K562 (cell line): ENCODE measurements at regions not wholly inside any gene's neighbourhood (a gene's known extent, or its start where the extent isn't known, plus 50 kb on each side); places are given as distances from the start of the nearest gene placed in this dataset.

Experiments
- ATAC-seq: fragments of 200-7000 bp; cut with Tn5 transposase; 3 replicates; pipeline ENCODE4 v1.9.1; 2020; ENCODE audit warnings: moderate library complexity
- BruUV-seq: library from RNA; stranded (reverse); fragments of 400-500 nt; replicated peaks from 2 replicates; lab custom pipeline; 2021; lab: Mats Ljungman, UMichigan
- CTCF ChIA-PET: fragments of 300-600 bp; formaldehyde crosslinking; extraction: SDS; loops from one replicate; lab custom pipeline; 2021; ENCODE audit warnings: low intra/inter-chr PET ratio; lab: Yijun Ruan, JAX
- POLR2A ChIA-PET: fragments of 300-600, 350-650 bp; sonication (Branson Sonifier 250); formaldehyde crosslinking; extraction: SDS; loops from one replicate; lab custom pipeline; 2021; ENCODE audit warnings: antibody characterized with exemption, inconsistent platforms; lab: Yijun Ruan, JAX
- DNase-seq, 4 experiments: peaks; one replicate each; pipeline versions ENCODE4 v3.0.0 to v3.0.0-alpha.2; 2011 to 2018; ENCODE audit warnings: low spot score in 3 of 4, mixed read lengths in 3 of 4; ENCODE audit errors: extremely low read depth in 1 of 4
- FAIRE-seq: peaks from 2 replicates; lab custom pipeline; 2011; peaks lifted over from hg19 to GRCh38; lab: Jason Lieb, UNC
- H2AFZ ChIP-seq: 2 replicates; pipeline ENCODE4 v1.6.0; 2011; ENCODE audit warnings: low read depth, low read length, control low read depth, inconsistent platforms
- H3K27ac ChIP-seq: fragments of 200-600 bp; 3 replicates; pipeline ENCODE4 v1.8.0; 2011; ENCODE audit warnings: low read depth, mild to moderate bottlenecking, control low read depth, inconsistent platforms, low read length, moderate library complexity, mixed read lengths; ENCODE audit errors: extremely low read depth
- H3K27me3 ChIP-seq, 2 experiments: fragments of 300-600 bp in 1 of 2; 2 replicates in 1 of 2; 3 replicates in 1 of 2; pipeline versions ENCODE4 v1.6.0 to v1.8.0; 2011; ENCODE audit warnings: inconsistent platforms in 2 of 2, low read length in 2 of 2, mild to moderate bottlenecking in 1 of 2, mixed read lengths in 1 of 2, moderate library complexity in 1 of 2; ENCODE audit not compliant: control insufficient read depth in 2 of 2, insufficient read depth in 2 of 2
- H3K36me3 ChIP-seq: fragments of 300-600 bp; 3 replicates; pipeline ENCODE4 v1.8.0; 2011; ENCODE audit warnings: mild to moderate bottlenecking, low read length, inconsistent platforms; ENCODE audit not compliant: control insufficient read depth, insufficient read depth
- H3K4me1 ChIP-seq, 2 experiments: fragments of 200-600 bp in 1 of 2; replicated peaks in 1 of 2; 2 replicates in 1 of 2; 3 replicates in 1 of 2; pipeline versions ENCODE4 v1.5.1 to v1.8.0; 2011; ENCODE audit warnings: inconsistent platforms in 2 of 2, low read length in 2 of 2, mild to moderate bottlenecking in 1 of 2, mixed read lengths in 1 of 2, moderate library complexity in 1 of 2; ENCODE audit not compliant: control insufficient read depth in 2 of 2, insufficient read depth in 2 of 2
- H3K4me2 ChIP-seq: 2 replicates; pipeline ENCODE4 v1.6.1; 2011; ENCODE audit warnings: low read length, control low read depth, inconsistent platforms, mixed read lengths; ENCODE audit not compliant: insufficient read depth
- H3K4me3 ChIP-seq: fragments of 200-600 bp; sonication (generic), shearing (Covaris generic); 2 replicates; pipeline ENCODE4 v1.5.1; 2016; ENCODE audit warnings: control low read depth, inconsistent platforms
- H3K79me2 ChIP-seq: fragments of 200-600 bp; 3 replicates; pipeline ENCODE4 v1.8.0; 2011; ENCODE audit warnings: low read length, inconsistent platforms; ENCODE audit not compliant: control insufficient read depth, insufficient read depth
- H3K9ac ChIP-seq, 2 experiments: 2 replicates each; pipeline versions ENCODE4 v1.6.0 to v1.6.1; 2011; ENCODE audit warnings: low read depth in 2 of 2, low read length in 2 of 2, control low read depth in 1 of 2, inconsistent platforms in 1 of 2, mild to moderate bottlenecking in 1 of 2, mixed read lengths in 1 of 2; ENCODE audit not compliant: insufficient read depth in 1 of 2
- H3K9me1 ChIP-seq: one replicate; pipeline ENCODE4 v1.6.0; 2011; ENCODE audit warnings: inconsistent platforms, mild to moderate bottlenecking, low read length, moderate library complexity; ENCODE audit not compliant: control insufficient read depth, insufficient read depth
- H3K9me3 ChIP-seq: replicated peaks from 2 replicates; pipeline ENCODE4 v1.5.1; 2011; ENCODE audit warnings: low read depth, low read length, inconsistent platforms; ENCODE audit not compliant: control insufficient read depth, insufficient read depth
- H4K20me1 ChIP-seq: replicated peaks from 2 replicates; pipeline ENCODE4 v1.6.1; 2011; ENCODE audit warnings: low read length, inconsistent platforms, mixed read lengths; ENCODE audit not compliant: control insufficient read depth, insufficient read depth
- HOMEZ ChIP-seq: fragments of 250-450 bp; sonication (Bioruptor Pico); IDR thresholded peaks from 2 replicates; pipeline ENCODE4 v1.4.0; 2020; ENCODE audit warnings: mild to moderate bottlenecking, moderate library complexity
- ID3 ChIP-seq, 2 experiments: fragments of 250-450 bp in 1 of 2; fragments of 450-650 bp in 1 of 2; sonication (Bioruptor Pico) in 1 of 2; IDR thresholded peaks; 2 replicates each; pipeline versions ENCODE4 v1.6.1 to v1.8.0; 2016 to 2021; ENCODE audit warnings: mild to moderate bottlenecking in 2 of 2, moderate library complexity in 2 of 2, missing compliant biosample characterization in 1 of 2, missing genetic modification characterization in 1 of 2
- MCM2 ChIP-seq: fragments of 450-650 bp; IDR thresholded peaks from 2 replicates; pipeline ENCODE4 v1.6.1; 2017; ENCODE audit warnings: low read depth, mild to moderate bottlenecking
- POLR3A ChIP-seq: IDR thresholded peaks from 2 replicates; pipeline ENCODE4 v1.6.1; 2011; ENCODE audit warnings: borderline replicate concordance, mild to moderate bottlenecking, moderate library complexity; ENCODE audit not compliant: insufficient read length, insufficient read depth; ENCODE audit errors: extremely low read depth
- RB1 ChIP-seq: fragments of 450-650 bp; IDR thresholded peaks from 2 replicates; pipeline ENCODE4 v1.6.1; 2017; ENCODE audit warnings: low read depth, mild to moderate bottlenecking
- TCF7 ChIP-seq: sonication (generic); IDR thresholded peaks from 2 replicates; pipeline ENCODE4 v1.6.1; 2016; ENCODE audit warnings: antibody characterized with exemption, borderline replicate concordance
- TGIF2 ChIP-seq: sonication (generic); formaldehyde crosslinking; IDR thresholded peaks from 2 replicates; pipeline ENCODE4 v1.8.1; 2022; ENCODE audit warnings: mild to moderate bottlenecking, missing genetic modification reagents, moderate library complexity
- TSC22D4 ChIP-seq: fragments of 450-650 bp; IDR thresholded peaks from 2 replicates; pipeline ENCODE4 v1.6.1; 2016; ENCODE audit warnings: missing genetic modification characterization, missing biosample characterization, control low read depth
- ZBTB5 ChIP-seq: fragments of 450-650 bp; IDR thresholded peaks from 2 replicates; pipeline ENCODE4 v1.6.1; 2017; ENCODE audit warnings: antibody characterized with exemption
- ZNF740 ChIP-seq, 3 experiments: fragments of 200-800 bp in 1 of 3; sonication (Bioruptor generic) in 1 of 3; sonication (generic) in 1 of 3; formaldehyde crosslinking in 1 of 3; IDR thresholded peaks; 2 replicates each; pipeline versions ENCODE4 v1.6.1 to v1.8.0; 2016 to 2022; ENCODE audit warnings: mild to moderate bottlenecking in 2 of 3, missing compliant biosample characterization in 2 of 3, missing genetic modification characterization in 2 of 3, missing genetic modification reagents in 1 of 3
- WGBS: fragments of 100-300 bp; shearing (Covaris generic); methylation state at CpG from one replicate; pipeline ENCODE4 v1.1.6; 2016; ENCODE audit warnings: low coverage, mixed read lengths; ENCODE audit not compliant: insufficient coverage; ENCODE audit errors: missing lambda C conversion rate; 5-methylcytosine and 5-hydroxymethylcytosine counted together
- in situ Hi-C: fragments of 300-500 bp; cut with MboI; formaldehyde crosslinking; loops from 4 replicates; pipeline ENCODE4 v1.15.0; 2018; ENCODE audit warnings: inconsistent platforms, mixed read lengths
- intact Hi-C: fragments of 100-400 bp; cut with micrococcal nuclease; formaldehyde crosslinking; loops from 2 replicates; pipeline ENCODE4 v1.14.2; 2022

GRCh38 chr13:30831515-30831914, 74.6 kb upstream of the MEDAG start:
- intact Hi-C loops (no loop called here), in situ Hi-C loops (no loop called here)
- ChIA-PET CTCF (no interaction called here), POLR2A (no interaction called here)
- WGBS, result 0% methylated on average over 4 of the region's 4 CpGs
- no peaks in the 10 kb centered on the region for H3K36me3 ChIP-seq
- H3K4me3 ChIP-seq, result no peak overlapping the region
- ATAC-seq (no peak), DNase-seq (no peak), FAIRE-seq (no peak)
- H3K9me3 ChIP-seq, result no peaks in the 10 kb centered on the region
- TF ChIP-seq POLR3A, result no peak
- TF ChIP-seq ZNF740 (CRISPR knock-in tag; IDR thresholded peaks at IDR 0.05), result no peak
- TF ChIP-seq ZNF740 (tag; IDR thresholded peaks at IDR 0.05), result no peak
- TF ChIP-seq TCF7, result no peak
- TF ChIP-seq MCM2, result no peak
- no peak for TF ChIP-seq TSC22D4 (tag)
- no peak for TF ChIP-seq RB1
- no peak for TF ChIP-seq ZBTB5
- no peak for TF ChIP-seq TGIF2
- TF ChIP-seq ID3 (CRISPR knock-in tag; IDR thresholded peaks at IDR 0.05), result no peak
- TF ChIP-seq ID3 (tag; IDR thresholded peaks at IDR 0.05), result no peak
- TF ChIP-seq HOMEZ (CRISPR knock-in tag), result no peak
- H3K27ac ChIP-seq, result no peak overlapping the region
- no peaks in the 10 kb centered on the region for H3K79me2 ChIP-seq
- no peaks in the 10 kb centered on the region for H3K9me1 ChIP-seq
- no peak overlapping the region for H2AFZ ChIP-seq
- H3K27me3 ChIP-seq, result peaks cover 0 to 4% of the 10 kb centered on the region in 2 experiments; a peak in 1 of 5 replicates
- no peaks in the 10 kb centered on the region for H4K20me1 ChIP-seq
- peaks cover 0 to 4% of the 10 kb centered on the region in 2 experiments; a peak in 2 of 5 replicates for H3K4me1 ChIP-seq
- H3K9ac ChIP-seq, result no peak overlapping the region
- no peak overlapping the region for H3K4me2 ChIP-seq
- no TSS peak for BruUV-seq
